ENCODE measurements at regions not wholly inside any gene's neighbourhood (a gene's known extent, or its start where the extent isn't known, plus 50 kb on each side); places are given as distances from the start of the nearest gene placed in this dataset.

- ATAC-seq (ENCODE audit: insufficient read depth, low read depth): no peak
- H3K36me3 ChIP-seq (ENCODE audit: insufficient read depth, low read length): no peaks in the 10 kb centered on the region
- H3K4me2 ChIP-seq (ENCODE audit: insufficient read depth, low read length): no peak overlapping the region
- H3K27me3 ChIP-seq (ENCODE audit: insufficient read depth, low read length, poor library complexity): no peaks in the 10 kb centered on the region
- no peaks in the 10 kb centered on the region for H3K4me1 ChIP-seq (ENCODE audit: insufficient read depth, low read length)
- no peaks in the 10 kb centered on the region for H3K79me2 ChIP-seq (ENCODE audit: insufficient read depth, low read length)
- no peak for TF ChIP-seq CTCF (IDR thresholded peaks at IDR 0.05; ENCODE audit: borderline replicate concordance, extremely low read depth, low read length, poor library complexity, severe bottlenecking)
- H2AFZ ChIP-seq (ENCODE audit: low read depth, low read length): no peak overlapping the region
- H4K20me1 ChIP-seq (ENCODE audit: insufficient read depth, low read length): no peaks in the 10 kb centered on the region
- no peak overlapping the region for H3K27ac ChIP-seq (ENCODE audit: low read length)
- H3K9ac ChIP-seq (ENCODE audit: low read depth, low read length): no peak overlapping the region
- no peak for DNase-seq
- H3K9me3 ChIP-seq (ENCODE audit: insufficient read depth, low read length, severe bottlenecking): peaks cover 6% of the 10 kb centered on the region
- H3K4me3 ChIP-seq (ENCODE audit: low read depth in 1 of 2, low read length in 2 of 2): no peak overlapping the region
These were observed 448.1 kb downstream of the PTH2R start for GRCh38 chr2:208854717-208855116.

- DNase-seq: no peak
- H3K9ac ChIP-seq (ENCODE audit: low read depth, low read length): no peak overlapping the region
- H3K27me3 ChIP-seq (ENCODE audit: insufficient read depth, low read length, poor library complexity): no peaks in the 10 kb centered on the region
- no peaks in the 10 kb centered on the region for H3K9me3 ChIP-seq (ENCODE audit: insufficient read depth, low read length, severe bottlenecking)
- no peak for TF ChIP-seq EZH2 (IDR thresholded peaks at IDR 0.05; ENCODE audit: borderline replicate concordance, low read depth, low read length, severe bottlenecking)
- TF ChIP-seq CTCF (IDR thresholded peaks at IDR 0.05; ENCODE audit: borderline replicate concordance, extremely low read depth, low read length, poor library complexity, severe bottlenecking): no peak
- no peak overlapping the region for H3K4me3 ChIP-seq (ENCODE audit: low read depth in 1 of 2, low read length in 2 of 2)
- H3K36me3 ChIP-seq (ENCODE audit: insufficient read depth, low read length): no peaks in the 10 kb centered on the region
- no peaks in the 10 kb centered on the region for H4K20me1 ChIP-seq (ENCODE audit: insufficient read depth, low read length)
- H3K4me2 ChIP-seq (ENCODE audit: insufficient read depth, low read length): no peak overlapping the region
- no peaks in the 10 kb centered on the region for H3K79me2 ChIP-seq (ENCODE audit: insufficient read depth, low read length)
- ATAC-seq (ENCODE audit: insufficient read depth, low read depth): no peak
- H2AFZ ChIP-seq (ENCODE audit: low read depth, low read length): no peak overlapping the region
- no peak overlapping the region for H3K27ac ChIP-seq (ENCODE audit: low read length)
- no peaks in the 10 kb centered on the region for H3K4me1 ChIP-seq (ENCODE audit: insufficient read depth, low read length)
These were observed 460.8 kb downstream of the PTH2R start for GRCh38 chr2:208867374-208867773.

GRCh38 chr2:208872591-208872990, 466.0 kb downstream of the PTH2R start:
- no peaks in the 10 kb centered on the region for H3K79me2 ChIP-seq (ENCODE audit: insufficient read depth, low read length)
- H3K9ac ChIP-seq (ENCODE audit: low read depth, low read length): no peak overlapping the region
- no peaks in the 10 kb centered on the region for H3K27me3 ChIP-seq (ENCODE audit: insufficient read depth, low read length, poor library complexity)
- DNase-seq (no peak), ATAC-seq (ENCODE audit: insufficient read depth, low read depth) (no peak)
- H4K20me1 ChIP-seq (ENCODE audit: insufficient read depth, low read length): no peaks in the 10 kb centered on the region
- no peak overlapping the region for H3K4me2 ChIP-seq (ENCODE audit: insufficient read depth, low read length)
- H3K27ac ChIP-seq (ENCODE audit: low read length): no peak overlapping the region
- no peaks in the 10 kb centered on the region for H3K9me3 ChIP-seq (ENCODE audit: insufficient read depth, low read length, severe bottlenecking)
- H3K36me3 ChIP-seq (ENCODE audit: insufficient read depth, low read length): no peaks in the 10 kb centered on the region
- no peak overlapping the region for H3K4me3 ChIP-seq (ENCODE audit: low read depth in 1 of 2, low read length in 2 of 2)
- no peak for TF ChIP-seq EZH2 (IDR thresholded peaks at IDR 0.05; ENCODE audit: borderline replicate concordance, low read depth, low read length, severe bottlenecking)
- TF ChIP-seq CTCF (IDR thresholded peaks at IDR 0.05; ENCODE audit: borderline replicate concordance, extremely low read depth, low read length, poor library complexity, severe bottlenecking): no peak
- no peak overlapping the region for H2AFZ ChIP-seq (ENCODE audit: low read depth, low read length)
- no peaks in the 10 kb centered on the region for H3K4me1 ChIP-seq (ENCODE audit: insufficient read depth, low read length)

- H3K4me2 ChIP-seq (ENCODE audit: insufficient read depth, low read length): no peak overlapping the region
- TF ChIP-seq EZH2 (IDR thresholded peaks at IDR 0.05; ENCODE audit: borderline replicate concordance, low read depth, low read length, severe bottlenecking) (no peak), CTCF (IDR thresholded peaks at IDR 0.05; ENCODE audit: borderline replicate concordance, extremely low read depth, low read length, poor library complexity, severe bottlenecking) (no peak)
- no peaks in the 10 kb centered on the region for H3K4me1 ChIP-seq (ENCODE audit: insufficient read depth, low read length)
- H3K27ac ChIP-seq (ENCODE audit: low read length): no peak overlapping the region
- H2AFZ ChIP-seq (ENCODE audit: low read depth, low read length): no peak overlapping the region
- ATAC-seq (ENCODE audit: insufficient read depth, low read depth) (no peak), DNase-seq (no peak)
- no peaks in the 10 kb centered on the region for H3K79me2 ChIP-seq (ENCODE audit: insufficient read depth, low read length)
- H3K9me3 ChIP-seq (ENCODE audit: insufficient read depth, low read length, severe bottlenecking): no peaks in the 10 kb centered on the region
- no peaks in the 10 kb centered on the region for H3K27me3 ChIP-seq (ENCODE audit: insufficient read depth, low read length, poor library complexity)
- H3K9ac ChIP-seq (ENCODE audit: low read depth, low read length): no peak overlapping the region
- H4K20me1 ChIP-seq (ENCODE audit: insufficient read depth, low read length): no peaks in the 10 kb centered on the region
- no peaks in the 10 kb centered on the region for H3K36me3 ChIP-seq (ENCODE audit: insufficient read depth, low read length)
- H3K4me3 ChIP-seq (ENCODE audit: low read depth in 1 of 2, low read length in 2 of 2): no peak overlapping the region
These were observed 473.1 kb downstream of the PTH2R start for GRCh38 chr2:208879666-208880065.

Data from DND-41 (cell line).